ENCODE measurements at regions not wholly inside any gene's neighbourhood (a gene's known extent, or its start where the extent isn't known, plus 50 kb on each side); places are given as distances from the start of the nearest gene placed in this dataset.

DNA sequence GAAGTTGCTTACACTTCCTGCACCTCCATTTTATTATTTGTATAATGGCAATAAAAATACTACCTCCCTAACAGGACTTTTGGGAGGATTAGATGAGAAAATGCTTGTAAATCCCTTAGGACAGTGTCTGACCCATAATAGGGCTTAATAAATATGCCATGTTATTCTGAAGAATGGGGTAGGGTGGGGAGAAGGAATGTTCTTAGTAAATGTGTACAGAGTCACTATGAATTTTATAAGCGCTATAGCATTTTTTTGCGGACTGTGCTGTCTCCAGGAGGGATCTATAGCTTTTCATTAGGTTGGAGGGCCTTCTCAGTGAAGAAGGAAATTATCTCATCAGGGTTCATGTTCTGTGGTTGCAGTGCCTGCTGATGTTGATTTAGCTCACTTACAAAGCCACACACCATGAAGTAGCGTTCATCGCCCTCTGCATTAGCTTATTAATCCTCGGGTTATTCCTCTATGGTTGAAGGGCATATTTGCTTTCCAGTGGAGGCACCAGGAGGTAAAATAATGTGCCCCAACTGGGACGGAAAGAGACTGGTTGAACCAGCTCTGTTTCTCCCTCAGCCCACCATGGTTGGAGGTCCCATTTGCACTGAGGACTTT lies 497.1 kb downstream of the ARHGEF28 start:
- no peak for DNase-seq (ENCODE audit: low spot score)

DNA sequence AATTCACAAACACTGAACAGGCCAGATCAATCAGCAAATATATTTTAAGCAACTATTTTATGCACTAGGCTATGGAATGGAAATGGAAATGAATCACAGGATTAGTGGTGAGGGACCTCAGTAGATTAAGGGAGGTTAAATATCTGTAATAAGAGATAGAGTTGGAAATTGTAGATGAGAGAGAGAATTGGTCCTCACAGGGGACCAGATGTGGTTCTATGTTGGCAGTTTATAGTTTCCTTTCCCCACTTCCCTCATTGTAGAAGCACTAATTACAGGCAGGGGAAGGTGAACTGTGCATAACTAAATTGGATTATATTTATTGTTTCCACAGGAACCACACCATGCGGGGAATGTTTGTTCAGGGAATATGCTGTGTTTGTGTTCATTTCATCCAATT lies 496.2 kb downstream of the ARHGEF28 start:
- DNase-seq (ENCODE audit: low spot score), result no peak

DNA sequence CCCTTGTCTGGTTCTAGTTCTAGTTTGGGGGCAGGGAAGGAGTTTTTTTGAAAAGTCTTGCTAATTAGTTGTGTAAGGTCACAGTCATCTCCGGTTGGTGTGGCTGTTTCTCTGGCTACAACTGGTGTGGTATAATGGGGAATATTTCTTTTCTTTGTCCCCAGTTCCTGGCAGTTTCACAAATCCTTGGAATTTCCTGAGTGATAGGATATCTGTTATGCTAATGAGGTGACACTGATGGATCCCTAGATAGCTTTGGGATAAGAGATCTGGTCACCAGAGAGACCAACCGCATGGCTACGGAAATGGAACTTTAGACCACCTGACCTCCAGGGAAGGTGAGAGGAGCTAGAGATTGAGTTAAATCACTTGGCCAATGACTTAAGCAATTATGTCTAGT lies 494.6 kb downstream of the ARHGEF28 start:
- no peak for DNase-seq (ENCODE audit: low spot score)

DNA sequence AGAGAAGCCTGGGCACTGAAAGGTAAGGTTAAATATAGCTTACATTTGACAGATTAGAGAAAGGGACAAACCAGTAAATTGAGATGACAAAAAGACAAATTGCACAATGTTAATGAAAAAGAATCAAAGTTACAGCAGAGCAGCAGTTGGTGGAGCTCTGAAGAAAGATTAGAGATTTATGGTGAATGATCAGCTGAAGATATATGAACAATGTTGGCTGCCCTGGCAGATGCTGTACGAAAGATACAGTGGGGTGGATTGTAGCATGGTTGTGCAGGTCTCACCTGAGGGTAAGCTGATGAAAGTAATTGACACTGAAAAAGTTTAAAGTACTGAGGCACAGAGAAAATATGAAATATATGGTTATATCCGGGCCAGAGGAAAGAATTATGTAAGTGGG lies 492.1 kb downstream of the ARHGEF28 start:
- no peak for DNase-seq (ENCODE audit: low spot score)

DNA sequence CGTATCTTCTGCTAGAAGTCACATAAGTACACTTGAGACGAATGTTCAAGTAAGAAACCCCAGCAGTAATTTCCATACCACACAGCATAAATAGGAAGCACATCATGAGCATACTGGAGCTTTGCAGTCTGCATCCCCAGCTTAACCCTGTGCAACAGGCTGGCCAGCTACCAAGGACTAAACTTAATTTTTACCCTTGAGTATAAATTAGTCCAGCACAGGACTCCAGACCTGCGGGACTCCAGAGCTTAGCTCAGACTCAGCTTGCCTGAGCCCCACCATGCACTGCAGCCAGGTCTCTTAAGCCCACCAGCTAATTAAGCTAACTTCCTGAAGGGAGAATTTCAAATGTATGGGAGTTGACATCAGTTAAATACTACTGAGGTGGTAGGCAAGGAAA lies 491.0 kb downstream of the ARHGEF28 start:
- DNase-seq (ENCODE audit: low spot score), result no peak

DNA sequence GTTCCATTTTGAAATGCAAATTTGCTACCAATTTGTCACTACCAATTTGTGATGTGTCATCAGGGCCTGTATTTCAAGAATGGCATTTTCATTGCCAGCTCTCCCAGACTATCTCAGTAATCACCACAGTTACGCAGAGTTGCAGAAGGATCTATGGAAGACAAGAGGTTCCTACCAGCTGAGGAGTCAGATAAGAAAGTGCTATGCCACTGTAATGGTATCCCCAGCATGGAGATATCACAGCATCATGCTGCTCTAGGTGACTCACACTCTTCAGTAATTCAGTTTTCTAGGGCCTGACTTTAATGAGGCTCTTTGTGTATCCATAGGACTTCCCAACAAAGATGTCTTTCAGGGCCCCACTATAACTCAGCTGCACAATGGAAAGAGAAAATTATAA lies 490.3 kb downstream of the ARHGEF28 start:
- DNase-seq (ENCODE audit: low spot score), result no peak

DNA sequence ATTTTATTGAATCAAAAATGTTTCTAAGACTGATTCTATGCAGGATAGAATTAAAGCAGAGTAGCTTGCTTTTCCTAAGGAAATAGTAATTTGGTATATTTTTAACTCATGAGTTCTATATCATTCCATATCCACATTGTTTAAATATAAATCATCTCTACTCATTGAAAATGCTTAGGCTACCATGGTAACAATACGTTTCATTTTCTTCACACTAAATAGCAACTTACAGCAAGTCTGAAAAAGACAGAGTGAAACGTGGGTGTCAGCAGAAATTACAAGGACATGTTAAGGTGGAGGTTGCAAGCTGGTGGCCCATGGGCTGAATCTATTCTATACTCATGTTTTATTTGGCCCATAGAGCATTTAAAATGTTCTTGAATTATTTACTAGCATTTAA lies 487.9 kb downstream of the ARHGEF28 start:
- no peak for DNase-seq (ENCODE audit: low spot score)

DNA sequence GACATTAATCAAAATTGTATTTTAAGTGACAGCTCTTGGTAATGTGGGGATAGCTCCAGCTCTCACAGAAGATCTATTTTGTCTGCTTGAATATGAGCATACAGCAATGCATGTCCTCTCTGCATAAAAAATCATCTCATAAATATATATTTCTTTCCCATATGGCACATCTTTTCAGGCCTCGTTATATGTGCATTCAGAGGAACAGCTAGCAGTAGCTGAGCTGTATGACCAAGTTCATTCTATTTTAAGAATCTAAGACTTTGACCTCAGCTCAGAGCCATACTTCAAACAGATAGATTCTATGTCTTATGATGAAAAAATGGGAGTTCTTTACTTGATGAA lies 487.2 kb downstream of the ARHGEF28 start:
- DNase-seq (ENCODE audit: low spot score), result no peak

DNA sequence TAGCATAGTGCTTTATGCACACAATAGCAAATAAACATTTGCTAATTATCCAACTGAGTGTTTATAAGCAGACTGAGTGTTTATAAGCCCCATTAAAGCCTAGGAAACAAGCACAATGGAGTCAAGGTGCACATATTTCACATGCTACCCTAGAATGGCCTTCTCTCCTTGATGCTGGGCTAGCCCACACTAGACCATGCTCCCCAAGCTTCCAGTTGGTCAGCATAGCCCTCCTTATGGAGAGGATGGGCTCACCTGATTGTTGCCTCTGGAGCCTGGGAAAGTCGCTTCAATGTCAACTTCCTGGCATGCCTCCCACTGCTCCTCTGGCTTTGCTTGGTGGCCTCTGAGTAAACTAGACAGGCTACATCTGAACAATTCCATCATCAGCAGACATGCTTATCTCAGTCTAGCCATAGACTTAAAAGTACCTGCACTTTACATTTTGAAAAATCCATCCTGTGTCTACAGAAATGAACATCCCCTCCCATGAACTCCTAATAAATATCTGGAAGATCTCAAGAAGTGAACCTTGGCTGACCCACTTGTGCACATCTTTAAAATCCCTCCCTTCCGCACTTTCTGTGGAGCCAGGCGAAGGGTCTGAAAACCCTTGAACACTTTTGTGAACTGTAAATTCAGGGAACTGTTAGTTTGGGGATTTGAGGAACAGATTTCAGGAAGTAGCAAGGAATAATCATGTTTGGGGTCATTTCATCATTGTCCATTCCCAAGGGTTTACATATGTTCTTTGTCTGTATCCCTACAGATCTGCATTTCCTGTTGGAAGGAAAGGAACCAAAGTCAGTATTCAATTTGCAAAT lies 486.6 kb downstream of the ARHGEF28 start:
- no peak for DNase-seq (ENCODE audit: low spot score)

DNA sequence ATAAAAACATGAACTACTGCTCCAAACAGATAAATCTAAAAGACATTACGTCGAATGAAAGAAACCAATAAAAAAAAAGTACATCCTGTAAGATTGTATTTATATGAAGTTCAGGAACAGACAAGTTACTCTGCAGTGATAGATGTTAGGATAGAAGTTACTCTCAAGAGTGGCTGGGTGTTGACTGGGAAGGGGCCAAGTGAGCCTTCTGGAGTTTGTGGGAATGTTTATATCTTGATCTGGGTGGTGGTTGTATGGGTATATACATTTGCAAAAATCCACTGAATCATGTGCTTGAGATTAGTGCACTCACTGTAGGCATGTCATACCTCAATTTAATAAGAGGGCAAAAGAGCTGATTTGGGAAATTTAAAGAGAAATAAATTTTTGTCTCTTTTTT lies 485.8 kb downstream of the ARHGEF28 start:
- DNase-seq (ENCODE audit: low spot score), result no peak

DNA sequence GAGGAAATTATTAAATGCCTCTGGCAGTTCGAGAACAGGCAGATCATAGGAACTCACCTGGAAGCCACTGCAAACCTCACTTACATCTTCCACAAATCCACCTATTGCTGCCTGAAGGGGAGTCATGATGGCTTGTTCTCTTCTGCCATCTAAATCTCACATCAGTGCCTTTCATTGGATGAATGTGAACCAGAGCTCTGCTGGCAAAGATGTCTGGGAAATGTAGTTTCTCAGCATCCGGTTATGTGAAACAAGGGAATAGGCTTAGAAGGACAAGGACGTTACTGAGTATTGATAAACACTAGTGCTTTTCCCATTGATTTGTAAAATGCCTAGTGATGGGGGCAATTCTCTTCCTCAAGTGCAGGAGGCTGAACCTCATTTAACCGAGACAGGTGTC lies 483.3 kb downstream of the ARHGEF28 start:
- no peak for DNase-seq (ENCODE audit: low spot score)

DNA sequence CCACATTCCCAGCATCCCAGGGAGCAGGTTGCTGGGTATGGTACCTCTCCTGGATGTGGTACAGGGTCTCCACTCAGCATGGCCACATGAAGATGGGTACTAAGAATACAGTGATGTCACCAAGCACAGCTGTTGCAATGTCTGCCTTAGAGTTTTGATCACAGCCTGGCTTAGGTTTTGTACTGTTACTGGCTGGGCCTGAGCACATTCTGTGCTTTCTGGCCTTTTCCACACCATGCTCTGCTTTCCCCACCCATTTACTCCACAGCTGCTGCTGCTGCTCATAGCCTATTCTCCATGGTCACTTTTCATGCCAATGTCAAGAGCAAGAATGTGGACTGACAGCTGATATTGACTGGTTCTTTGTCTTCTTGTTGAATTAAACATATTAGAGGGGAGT lies 481.9 kb downstream of the ARHGEF28 start:
- DNase-seq (ENCODE audit: low spot score), result no peak

DNA sequence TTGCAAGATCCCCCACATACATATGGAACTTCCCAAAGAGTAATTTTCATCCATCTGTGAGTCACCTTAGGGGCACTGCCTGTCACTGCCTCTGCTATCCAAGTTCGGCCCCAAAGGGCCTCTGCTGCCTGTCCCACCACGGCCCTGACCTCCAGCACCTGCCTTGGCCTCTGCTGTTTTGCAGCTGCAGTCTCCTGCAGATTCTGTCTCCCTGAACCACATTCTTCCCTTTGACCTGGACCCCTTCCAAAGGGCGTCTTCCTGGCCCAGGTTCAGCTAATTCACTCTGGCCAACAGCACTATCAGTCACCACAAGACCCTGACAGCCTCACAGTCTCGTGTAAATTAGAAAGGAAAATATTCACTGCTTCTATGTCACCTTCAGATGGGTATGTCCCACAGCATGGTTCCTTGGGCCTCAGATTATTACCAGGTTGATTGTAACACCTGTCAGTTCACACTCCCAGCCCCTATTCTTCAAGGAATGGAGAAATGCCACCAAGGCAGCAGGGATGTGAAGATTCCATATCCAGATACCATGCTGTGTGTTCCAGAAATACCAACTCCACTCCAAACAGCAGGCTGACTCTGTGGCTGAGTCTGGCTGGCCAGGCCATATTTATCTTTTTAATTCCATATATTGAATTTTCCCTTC lies 479.3 kb downstream of the ARHGEF28 start:
- DNase-seq (ENCODE audit: low spot score), result peak; percentile 2

DNA sequence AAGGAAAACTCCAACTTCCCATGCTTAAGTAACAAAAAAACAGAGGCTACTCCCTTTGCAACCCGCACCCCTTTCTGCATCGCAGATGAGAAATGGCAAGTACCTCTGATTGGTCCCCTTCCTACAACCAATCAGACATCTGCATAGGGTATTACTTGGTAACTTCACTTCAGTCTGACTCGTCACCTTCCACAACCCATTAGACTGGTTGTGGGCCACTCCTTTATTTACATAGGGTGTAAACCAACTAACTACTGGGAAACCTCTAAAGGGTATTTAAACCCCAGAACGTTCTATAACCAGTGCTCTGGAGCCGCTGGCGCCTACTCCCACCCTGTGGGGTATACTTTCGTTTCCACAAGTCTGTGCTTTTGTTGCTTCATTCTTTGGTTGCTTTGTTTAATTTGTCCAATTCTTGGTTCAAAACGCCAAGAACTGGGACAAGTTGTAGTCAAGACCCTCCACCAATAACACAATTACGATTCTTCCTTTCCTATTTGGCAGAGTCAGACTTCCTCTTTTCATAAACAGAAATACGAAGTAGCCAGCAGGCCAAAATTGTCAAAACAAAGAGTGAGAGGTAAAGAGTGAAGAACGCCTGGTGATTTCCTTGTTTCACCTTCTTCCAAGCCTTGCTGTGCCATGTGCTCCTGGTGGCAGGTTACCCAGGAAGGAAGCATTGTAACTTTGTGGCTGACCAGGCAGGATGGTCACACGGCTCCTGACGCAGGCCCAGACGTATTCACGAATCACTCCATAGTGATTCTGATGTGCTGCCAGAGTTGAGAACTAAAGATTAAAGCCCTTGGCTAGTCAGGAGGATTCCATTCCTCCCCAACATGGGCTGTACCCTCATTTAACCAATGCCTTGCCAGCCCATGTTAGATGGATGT lies 477.4 kb downstream of the ARHGEF28 start:
- no peak for DNase-seq (ENCODE audit: low spot score)

DNA sequence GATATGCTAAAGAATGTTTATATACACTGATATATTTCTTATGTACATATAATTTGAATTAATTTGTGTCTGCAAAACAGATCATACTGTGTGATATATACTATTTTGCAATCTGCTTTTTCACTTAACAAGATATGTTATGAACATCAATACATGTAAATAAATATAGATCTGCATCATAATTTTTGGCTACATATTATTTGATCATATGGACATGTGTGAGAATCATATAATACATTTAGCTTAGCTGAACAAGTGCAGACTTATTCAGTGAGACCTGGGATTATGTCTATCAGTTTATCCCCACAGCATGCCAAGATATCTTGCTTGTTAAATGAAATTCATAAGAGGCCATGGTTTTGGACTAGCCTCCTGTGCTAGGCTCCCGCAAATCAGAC lies 474.3 kb downstream of the ARHGEF28 start:
- DNase-seq (ENCODE audit: low spot score), result no peak

DNA sequence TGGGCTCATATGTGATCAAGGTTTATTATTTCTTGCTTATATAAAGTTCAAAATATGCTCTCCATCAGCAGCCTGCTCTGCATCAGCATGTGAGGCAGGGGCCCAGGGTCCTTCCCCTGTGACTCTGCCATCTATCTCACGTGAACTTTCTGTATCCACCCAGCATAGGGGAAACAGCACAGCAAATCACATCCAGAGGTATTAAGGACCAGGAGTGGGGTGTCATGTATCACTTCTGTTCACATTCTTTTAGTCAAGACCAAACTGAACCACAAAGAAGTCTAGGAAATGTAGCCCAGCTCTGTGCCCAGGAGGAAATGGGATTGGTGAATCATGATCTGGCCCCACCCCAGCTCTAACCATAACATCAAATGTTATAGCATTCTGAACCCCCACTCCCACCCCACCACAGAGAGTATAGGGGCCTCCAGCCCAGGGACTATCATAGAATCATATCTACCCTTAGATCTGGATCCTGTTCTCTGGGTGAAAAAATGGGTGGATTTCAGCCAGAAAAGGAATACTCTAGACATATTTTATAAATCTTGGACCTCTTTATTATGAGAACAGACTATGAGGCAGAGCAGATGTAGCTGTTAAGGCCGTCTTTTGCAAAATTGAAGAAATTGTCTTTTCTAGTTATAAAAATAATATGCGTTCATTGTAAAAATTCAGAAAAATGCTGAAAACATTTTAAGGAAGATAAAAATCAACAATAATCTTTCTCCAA lies 473.7 kb downstream of the ARHGEF28 start:
- DNase-seq (ENCODE audit: low spot score), result no peak

DNA sequence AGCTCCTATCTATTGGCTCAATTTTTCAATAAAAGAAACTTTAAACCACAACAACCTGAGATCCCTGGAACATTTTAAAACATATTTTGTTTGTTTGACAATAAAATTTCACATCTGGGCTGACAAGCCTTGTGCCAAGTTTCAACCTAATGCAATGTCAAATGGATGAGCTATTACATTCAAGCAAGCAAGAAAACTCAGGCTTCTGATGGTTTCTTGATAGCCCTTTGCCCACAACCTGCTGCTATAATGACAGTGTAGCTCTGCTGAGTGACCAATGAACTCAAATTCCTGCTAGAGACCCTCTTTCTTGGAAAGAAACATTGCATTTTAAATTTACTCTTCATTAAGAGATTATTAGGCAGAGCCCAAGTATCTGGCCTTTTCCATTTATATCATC lies 472.9 kb downstream of the ARHGEF28 start:
- DNase-seq (ENCODE audit: low spot score), result no peak

DNA sequence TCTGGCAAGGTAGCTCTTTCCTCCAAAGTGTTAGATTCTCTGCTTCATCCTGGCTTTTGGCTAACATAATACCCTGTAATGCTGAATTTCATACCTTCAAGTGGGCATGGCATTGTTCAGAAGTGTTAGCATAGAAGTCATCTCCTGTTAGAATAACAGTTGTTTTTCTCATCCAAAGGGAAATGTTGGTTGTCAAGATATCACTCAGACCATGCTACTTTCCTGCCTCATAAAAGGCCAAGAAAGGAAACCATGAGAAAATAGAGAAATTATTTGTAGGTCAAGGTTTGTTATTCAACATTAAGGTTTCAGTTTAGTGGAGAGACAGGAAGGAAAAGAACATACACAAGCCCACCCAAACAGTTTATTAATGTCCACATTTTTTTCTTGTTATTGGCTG lies 472.5 kb downstream of the ARHGEF28 start:
- DNase-seq (ENCODE audit: low spot score), result no peak

DNA sequence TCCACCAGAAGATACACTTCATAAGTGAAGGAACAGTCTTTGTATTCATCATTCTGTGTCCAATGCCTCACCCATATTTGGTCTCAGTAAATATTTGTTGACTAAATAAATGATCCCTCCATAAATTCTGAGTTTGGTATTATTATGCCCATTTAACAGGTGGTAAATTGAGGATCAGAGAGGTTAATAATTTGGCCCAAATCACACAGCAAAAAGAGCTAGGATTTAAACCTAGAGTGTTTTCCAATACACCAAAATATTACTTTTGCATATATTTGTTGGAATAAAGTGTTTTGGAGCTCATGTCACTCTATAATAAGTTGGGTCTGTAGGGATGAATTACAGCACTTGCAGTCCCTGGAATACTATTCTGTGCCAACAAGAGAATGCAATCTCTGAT lies 470.3 kb downstream of the ARHGEF28 start:
- no peak for DNase-seq (ENCODE audit: low spot score)

DNA sequence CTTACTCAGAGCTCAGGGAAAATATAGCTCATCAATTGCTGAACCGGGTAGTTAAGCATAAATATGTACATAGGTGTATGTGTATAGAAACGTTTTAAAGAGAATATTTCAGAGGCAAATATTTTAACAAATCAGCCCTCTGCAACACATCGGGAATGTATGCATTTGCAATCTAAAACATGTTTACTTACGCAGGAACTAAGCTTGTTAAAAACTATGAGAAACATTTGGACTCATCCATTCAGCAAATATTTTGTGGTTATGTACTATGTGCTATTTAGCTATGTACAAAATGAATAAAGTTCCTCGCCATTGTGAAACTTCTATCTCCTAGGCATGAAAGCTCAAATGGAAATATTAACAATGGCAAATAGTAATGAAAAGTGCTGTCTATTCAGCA lies 469.9 kb downstream of the ARHGEF28 start:
- no peak for DNase-seq (ENCODE audit: low spot score)

DNA sequence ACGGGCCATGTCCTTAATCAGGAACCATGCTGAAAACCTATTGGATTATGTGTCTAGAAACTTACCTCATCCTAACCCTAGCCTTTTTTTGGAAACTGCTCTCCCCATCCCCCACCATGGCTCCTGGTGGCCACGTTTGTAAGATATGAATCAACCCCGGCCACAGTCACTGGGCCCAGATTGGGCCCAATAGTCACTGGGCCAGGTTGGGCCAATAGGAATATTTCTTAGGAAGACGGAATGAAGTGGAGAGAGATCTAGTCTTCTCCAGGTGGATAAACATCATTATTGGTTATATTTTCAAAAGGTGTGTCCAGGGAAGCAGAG lies 468.7 kb downstream of the ARHGEF28 start:
- DNase-seq (ENCODE audit: low spot score), result no peak
